Ovary (tissue), 7 donors: ENCODE measurements at regions not wholly inside any gene's neighbourhood (a gene's known extent, or its start where the extent isn't known, plus 50 kb on each side); places are given as distances from the start of the nearest gene placed in this dataset.

ENCODE experiments used
- DNase-seq, 5 donors: peaks; one replicate each; pipeline ENCODE4 v3.0.0-alpha.2; 2019 to 2020
- H3K27ac ChIP-seq, 2 donors: fragments of 200-600 bp; one replicate each; pipeline versions ENCODE4 v1.5.1 to v1.8.0; 2019 to 2022
- H3K27me3 ChIP-seq: fragments of 200-600 bp; one replicate; pipeline ENCODE4 v1.8.0; 2022
- H3K36me3 ChIP-seq: fragments of 200-600 bp; sonication (generic); one replicate; pipeline ENCODE4 v1.5.1; 2019
- H3K4me1 ChIP-seq: one replicate; pipeline ENCODE4 v1.8.1; 2013; ENCODE audit warnings: mild to moderate bottlenecking, moderate library complexity; ENCODE audit not compliant: insufficient read depth
- H3K4me3 ChIP-seq: fragments of 200-600 bp; sonication (generic); one replicate; pipeline ENCODE4 v1.5.1; 2017
- H3K9me3 ChIP-seq, 2 donors: fragments of 200-600 bp in 1 of 2; sonication (generic) in 1 of 2; one replicate each; pipeline versions ENCODE4 v1.5.1 to v1.8.1; 2013 to 2019; ENCODE audit warnings: mild to moderate bottlenecking in 1 of 2, moderate library complexity in 1 of 2
- CTCF ChIP-seq, 3 donors: fragments of 450-650 bp in 2 of 3; fragments of 200-600 bp in 1 of 3; IDR thresholded peaks; one replicate each; pipeline versions ENCODE4 v1.5.1 to v1.8.0; 2016 to 2022; ENCODE audit warnings: antibody characterized with exemption in 3 of 3, mild to moderate bottlenecking in 1 of 3
- EP300 ChIP-seq: sonication (generic); formaldehyde crosslinking; IDR thresholded peaks from one replicate; pipeline ENCODE4 v1.6.1; 2017; ENCODE audit warnings: antibody characterized with exemption
- POLR2A ChIP-seq: fragments of 450-650 bp; IDR thresholded peaks from one replicate; pipeline ENCODE4 v1.6.1; 2017; ENCODE audit warnings: antibody characterized with exemption, mild to moderate bottlenecking, moderate library complexity
- WGBS, 3 donors: extraction: QIAGEN DNeasy Blood & Tissue Kit in 1 of 3; methylation state at CpG; one replicate each; pipeline versions ENCODE4 v1.1.5 to v1.1.7; 2013 to 2017; 5-methylcytosine and 5-hydroxymethylcytosine counted together
- intact Hi-C, 4 donors: fragments of 100-400 bp; cut with DNase I; formaldehyde crosslinking; loops; one replicate each; pipeline versions ENCODE4 v1.11.0 to v1.15.1; 2022 to 2023
- donor health status: DM: no; HTN: no; CAD: no; lungs with moderate emphysema.
- donor health status: DM: no; HTN: no; CAD: no.
- donor health status: Bipolar disorder and iron deficiency.
- donor health status: DM: no; HTN: no; CAD: no.
- donor health status: DM: yes; HTN: yes; CAD: no.

DNA sequence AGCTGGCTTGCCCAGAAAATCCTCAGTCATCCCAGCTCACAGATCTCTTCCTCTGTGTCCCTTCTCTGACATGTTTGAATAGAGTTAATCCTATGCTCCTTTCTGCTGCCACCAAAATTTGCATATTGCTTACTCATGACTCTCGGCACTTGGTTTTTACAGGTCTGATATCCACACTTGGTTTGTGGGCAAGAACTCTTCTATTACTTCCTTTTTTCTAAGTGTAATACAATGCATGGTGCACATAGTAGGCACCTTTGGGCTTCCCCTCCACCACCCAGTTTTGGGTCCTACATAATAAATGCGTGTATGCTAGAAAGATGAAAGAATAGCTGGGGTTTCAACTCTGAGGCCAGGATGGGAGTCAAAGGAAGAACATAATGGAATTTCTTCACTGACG, 69.7 kb upstream of the GRK3 start:
- Histone ChIP-seq H3K27ac (no peak overlapping the region), H3K36me3 (no peaks in the 10 kb centered on the region), H3K27me3 (no peaks in the 10 kb centered on the region), H3K9me3 (no peaks in the 10 kb centered on the region), H3K4me1 (no peaks in the 10 kb centered on the region), H3K4me3 (no peak overlapping the region)
- intact Hi-C loops, result no loop called here
- TF ChIP-seq POLR2A (no peak), CTCF (IDR thresholded peaks at IDR 0.05) (no peak), EP300 (no peak)
- no peak for DNase-seq
- WGBS, 3 donors, result 69 to 92% (median 78%) methylated on average over 3 of the region's 3 CpGs

DNA sequence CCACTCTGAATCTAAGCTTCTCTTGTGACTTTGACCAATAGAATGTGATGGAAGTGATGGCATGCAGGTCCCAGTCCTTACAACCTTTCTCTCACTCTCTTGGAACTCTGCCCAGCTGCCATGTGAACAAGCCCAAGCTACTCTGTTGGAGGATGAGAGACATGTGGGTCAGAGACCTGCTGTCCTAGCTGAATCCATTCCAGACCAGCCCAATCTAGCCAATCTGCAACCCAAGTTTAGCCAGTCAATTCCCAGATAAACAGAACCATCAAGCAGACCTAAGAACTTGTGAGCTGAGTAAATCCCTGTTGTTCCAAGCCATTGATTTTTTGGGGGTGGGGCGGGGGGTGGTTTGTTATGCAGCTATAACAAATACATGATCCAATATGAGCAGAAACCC, 69.2 kb upstream of the GRK3 start:
- no peak for DNase-seq
- Histone ChIP-seq H3K9me3 (no peaks in the 10 kb centered on the region), H3K27ac (no peak overlapping the region), H3K4me1 (no peaks in the 10 kb centered on the region), H3K36me3 (no peaks in the 10 kb centered on the region), H3K4me3 (no peak overlapping the region), H3K27me3 (no peaks in the 10 kb centered on the region)
- 86 to 100% (median 97%) methylated on average over 1 of the region's 1 CpG for WGBS, 3 donors
- TF ChIP-seq CTCF (IDR thresholded peaks at IDR 0.05) (no peak), POLR2A (no peak), EP300 (no peak)
- intact Hi-C loops, result no loop called here

DNA sequence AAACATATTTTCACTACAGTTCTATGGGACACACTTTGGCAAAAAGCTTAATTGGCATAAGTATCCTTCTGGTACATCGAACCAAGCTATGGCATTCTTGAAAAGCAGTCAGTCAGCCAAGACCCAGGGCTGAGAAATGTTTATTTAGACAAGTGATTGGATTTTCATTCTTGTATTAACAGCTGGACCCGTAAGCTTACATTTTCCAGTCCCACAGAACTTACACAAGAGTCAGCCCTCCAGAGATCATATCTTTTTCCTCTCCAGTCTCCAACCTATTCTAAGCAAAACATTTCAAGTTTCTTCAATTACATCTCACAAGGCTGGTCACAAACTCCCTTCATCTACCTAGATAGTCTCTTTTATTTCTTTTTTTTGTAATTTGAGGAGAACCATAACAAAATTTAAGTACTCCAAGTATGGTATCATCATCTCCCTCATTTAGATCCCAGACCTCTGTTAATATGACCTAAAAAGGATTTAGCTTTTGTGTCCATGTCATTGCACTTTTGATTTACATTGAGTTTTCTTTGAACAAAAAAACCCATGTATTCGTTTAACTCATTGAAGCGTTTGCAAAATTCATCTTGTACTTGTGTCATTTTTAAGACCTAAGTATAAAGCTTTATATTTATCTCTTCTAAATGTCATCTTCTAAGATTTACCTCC, 67.9 kb upstream of the GRK3 start:
- 62 to 77% (median 76%) methylated on average over 4 of the region's 4 CpGs for WGBS, 3 donors
- DNase-seq, result no peak
- intact Hi-C loops, result no loop called here

DNA sequence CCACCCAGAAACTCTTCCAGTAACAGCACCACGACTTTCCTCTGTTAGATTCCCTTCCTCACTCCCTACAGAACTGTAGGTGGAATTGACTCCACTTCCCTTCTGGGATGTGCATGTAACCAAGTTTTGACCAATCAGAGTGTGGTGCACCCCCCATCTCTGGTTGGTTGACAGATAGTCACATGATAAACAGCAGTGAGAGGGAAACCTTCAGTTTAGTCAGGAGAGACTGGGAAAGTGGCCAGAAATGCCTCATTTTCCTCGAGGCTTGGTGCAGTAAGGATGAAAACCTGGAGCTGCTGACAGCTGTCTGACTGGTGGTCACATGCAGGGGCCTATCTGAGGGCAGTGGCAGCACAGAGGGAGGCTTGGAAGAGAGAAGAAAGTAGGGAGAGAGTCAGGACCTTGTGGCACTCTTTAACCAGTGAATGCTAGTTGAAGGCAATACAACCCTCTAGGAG, 67.3 kb upstream of the GRK3 start:
- H3K27me3 ChIP-seq, result no peaks in the 10 kb centered on the region
- no peaks in the 10 kb centered on the region for H3K9me3 ChIP-seq
- 31 to 51% (median 40%) methylated on average over 2 of the region's 2 CpGs for WGBS, 3 donors
- no peak for DNase-seq
- intact Hi-C loops, result no loop called here
- no peak overlapping the region for H3K4me3 ChIP-seq
- no peaks in the 10 kb centered on the region for H3K36me3 ChIP-seq
- H3K27ac ChIP-seq, result no peak overlapping the region
- TF ChIP-seq CTCF (IDR thresholded peaks at IDR 0.05) (no peak), EP300 (no peak), POLR2A (no peak)
- H3K4me1 ChIP-seq, result no peaks in the 10 kb centered on the region

More for the DNA sequence above, 67.9 kb upstream of the GRK3 start:
- Histone ChIP-seq H3K27me3 (no peaks in the 10 kb centered on the region), H3K9me3 (no peaks in the 10 kb centered on the region), H3K4me3 (no peak overlapping the region), H3K4me1 (no peaks in the 10 kb centered on the region), H3K36me3 (no peaks in the 10 kb centered on the region), H3K27ac (no peak overlapping the region)
- TF ChIP-seq EP300 (no peak), CTCF (IDR thresholded peaks at IDR 0.05) (no peak), POLR2A (no peak)
